Neural cell (in vitro differentiated cells): ENCODE measurements at regions not wholly inside any gene's neighbourhood (a gene's known extent, or its start where the extent isn't known, plus 50 kb on each side); places are given as distances from the start of the nearest gene placed in this dataset.

ENCODE experiments used
- CTCF ChIP-seq: fragments of 450-650 bp; IDR thresholded peaks from 2 replicates; pipeline ENCODE4 v1.5.1; 2014; ENCODE audit warnings: antibody characterized with exemption, mild to moderate bottlenecking, moderate library complexity; ENCODE audit not compliant: poor library complexity, severe bottlenecking
- EP300 ChIP-seq: fragments of 450-650 bp; conservative IDR thresholded peaks from 2 replicates; pipeline ENCODE4 v1.6.1; 2014; ENCODE audit warnings: antibody characterized with exemption, mild to moderate bottlenecking, moderate library complexity; ENCODE audit not compliant: poor library complexity, severe bottlenecking
- TAF1 ChIP-seq: IDR thresholded peaks from 2 replicates; pipeline ENCODE4 v1.6.1; 2012; ENCODE audit warnings: low read depth

GRCh38 chr1:240711020-240711419 is 99.1 kb upstream of the GREM2 start:
- no peak for TF ChIP-seq CTCF
- TF ChIP-seq EP300, result no peak
- no peak for TF ChIP-seq TAF1
